ENCODE measurements at regions not wholly inside any gene's neighbourhood (a gene's known extent, or its start where the extent isn't known, plus 50 kb on each side); places are given as distances from the start of the nearest gene placed in this dataset.

- Histone ChIP-seq H3K4me3 (ENCODE audit: control extremely low read depth in 1 of 5, extremely low read depth in 1 of 5, insufficient read depth in 1 of 5, low read depth in 2 of 5, low read length in 4 of 5) (no peak overlapping the region), H3K9me3 (ENCODE audit: control extremely low read depth in 1 of 3, control insufficient read depth in 2 of 3, insufficient read depth in 1 of 3, low read length in 2 of 3) (peaks cover 0 to 6% (median 0%) of the 10 kb centered on the region in 3 donors), H3K4me2 (replicated peaks; ENCODE audit: low read depth, low read length, poor library complexity, severe bottlenecking) (no peak overlapping the region), H3K79me2 (ENCODE audit: control insufficient read depth, insufficient read depth, low read length) (no peaks in the 10 kb centered on the region), H3K36me3 (replicated peaks in 1 of 2; ENCODE audit: control extremely low read depth in 1 of 2, control insufficient read depth in 1 of 2, extremely low read depth in 1 of 2, insufficient read depth in 2 of 2, low read length in 1 of 2) (no peaks in the 10 kb centered on the region), H3K4me1 (ENCODE audit: control insufficient read depth in 2 of 2, insufficient read depth in 2 of 2, low read length in 2 of 2) (no peaks in the 10 kb centered on the region), H3K9ac (ENCODE audit: low read length) (no peak overlapping the region), H2AFZ (ENCODE audit: insufficient read depth, low read depth, low read length, poor library complexity, severe bottlenecking) (no peak overlapping the region), H4K20me1 (ENCODE audit: control insufficient read depth, insufficient read depth, low read length, poor library complexity, severe bottlenecking) (no peaks in the 10 kb centered on the region), H3K27me3 (replicated peaks in 1 of 4; ENCODE audit: control extremely low read depth in 1 of 4, control insufficient read depth in 3 of 4, insufficient read depth in 4 of 4, low read length in 3 of 4) (peaks cover 0 to 11% (median 5%) of the 10 kb centered on the region in 4 experiments), H3K27ac (ENCODE audit: low read length in 2 of 2) (no peak overlapping the region)
- ChIA-PET CTCF (no interaction called here), POLR2A (no interaction called here)
- H3K4me3 Mint-ChIP-seq, result no peak overlapping the region
- H3K9me3 Mint-ChIP-seq (ENCODE audit: insufficient read depth), result peaks cover 2% of the 10 kb centered on the region
- 85% methylated on average over 2 of the region's 5 CpGs for WGBS (ENCODE audit: insufficient coverage)
- intact Hi-C loops (cut with micrococcal nuclease), result no loop called here
- ATAC-seq (ENCODE audit: low read depth) (no peak), DNase-seq (no peak)
- H3K4me1 Mint-ChIP-seq, result no peaks in the 10 kb centered on the region
- no peak overlapping the region for H3K27ac Mint-ChIP-seq
- TF ChIP-seq, protein P1, sequence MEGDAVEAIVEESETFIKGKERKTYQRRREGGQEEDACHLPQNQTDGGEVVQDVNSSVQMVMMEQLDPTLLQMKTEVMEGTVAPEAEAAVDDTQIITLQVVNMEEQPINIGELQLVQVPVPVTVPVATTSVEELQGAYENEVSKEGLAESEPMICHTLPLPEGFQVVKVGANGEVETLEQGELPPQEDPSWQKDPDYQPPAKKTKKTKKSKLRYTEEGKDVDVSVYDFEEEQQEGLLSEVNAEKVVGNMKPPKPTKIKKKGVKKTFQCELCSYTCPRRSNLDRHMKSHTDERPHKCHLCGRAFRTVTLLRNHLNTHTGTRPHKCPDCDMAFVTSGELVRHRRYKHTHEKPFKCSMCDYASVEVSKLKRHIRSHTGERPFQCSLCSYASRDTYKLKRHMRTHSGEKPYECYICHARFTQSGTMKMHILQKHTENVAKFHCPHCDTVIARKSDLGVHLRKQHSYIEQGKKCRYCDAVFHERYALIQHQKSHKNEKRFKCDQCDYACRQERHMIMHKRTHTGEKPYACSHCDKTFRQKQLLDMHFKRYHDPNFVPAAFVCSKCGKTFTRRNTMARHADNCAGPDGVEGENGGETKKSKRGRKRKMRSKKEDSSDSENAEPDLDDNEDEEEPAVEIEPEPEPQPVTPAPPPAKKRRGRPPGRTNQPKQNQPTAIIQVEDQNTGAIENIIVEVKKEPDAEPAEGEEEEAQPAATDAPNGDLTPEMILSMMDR (IDR thresholded peaks at IDR 0.05), result no peak
- no peak for TF ChIP-seq EZH2 (IDR thresholded peaks at IDR 0.05; ENCODE audit: borderline replicate concordance, insufficient read depth, low read depth, low read length, poor library complexity, severe bottlenecking)
- H3K27me3 Mint-ChIP-seq, result peaks cover 55% of the 10 kb centered on the region
Measured at GRCh38 chr11:10386361-10386760, 68.7 kb upstream of the AMPD3 start.

- Histone ChIP-seq H4K20me1 (ENCODE audit: control insufficient read depth, insufficient read depth, low read length, poor library complexity, severe bottlenecking) (no peaks in the 10 kb centered on the region), H3K27me3 (replicated peaks in 1 of 4; ENCODE audit: control extremely low read depth in 1 of 4, control insufficient read depth in 3 of 4, insufficient read depth in 4 of 4, low read length in 3 of 4) (peaks cover 0 to 11% (median 5%) of the 10 kb centered on the region in 4 experiments), H3K4me2 (replicated peaks; ENCODE audit: low read depth, low read length, poor library complexity, severe bottlenecking) (no peak overlapping the region), H3K4me3 (ENCODE audit: control extremely low read depth in 1 of 5, extremely low read depth in 1 of 5, insufficient read depth in 1 of 5, low read depth in 2 of 5, low read length in 4 of 5) (no peak overlapping the region), H3K4me1 (ENCODE audit: control insufficient read depth in 2 of 2, insufficient read depth in 2 of 2, low read length in 2 of 2) (no peaks in the 10 kb centered on the region), H2AFZ (ENCODE audit: insufficient read depth, low read depth, low read length, poor library complexity, severe bottlenecking) (no peak overlapping the region), H3K79me2 (ENCODE audit: control insufficient read depth, insufficient read depth, low read length) (no peaks in the 10 kb centered on the region), H3K27ac (ENCODE audit: low read length in 2 of 2) (no peak overlapping the region), H3K9ac (ENCODE audit: low read length) (no peak overlapping the region), H3K9me3 (ENCODE audit: control extremely low read depth in 1 of 3, control insufficient read depth in 2 of 3, insufficient read depth in 1 of 3, low read length in 2 of 3) (peaks cover 0 to 6% (median 0%) of the 10 kb centered on the region in 3 donors), H3K36me3 (replicated peaks in 1 of 2; ENCODE audit: control extremely low read depth in 1 of 2, control insufficient read depth in 1 of 2, extremely low read depth in 1 of 2, insufficient read depth in 2 of 2, low read length in 1 of 2) (no peaks in the 10 kb centered on the region)
- DNase-seq, result no peak
- Mint-ChIP-seq H3K4me1 (no peaks in the 10 kb centered on the region), H3K4me3 (no peak overlapping the region), H3K27me3 (peaks cover 51% of the 10 kb centered on the region), H3K9me3 (ENCODE audit: insufficient read depth) (peaks cover 2% of the 10 kb centered on the region), H3K27ac (no peak overlapping the region)
- ChIA-PET CTCF (no interaction called here), POLR2A (no interaction called here)
- ATAC-seq (ENCODE audit: low read depth), result no peak
- 100% methylated on average over 2 of the region's 6 CpGs for WGBS (ENCODE audit: insufficient coverage)
- TF ChIP-seq, protein P1 (IDR thresholded peaks at IDR 0.05), result no peak
- TF ChIP-seq EZH2 (IDR thresholded peaks at IDR 0.05; ENCODE audit: borderline replicate concordance, insufficient read depth, low read depth, low read length, poor library complexity, severe bottlenecking), result no peak
- intact Hi-C loops (cut with micrococcal nuclease), result no loop called here
Measured at GRCh38 chr11:10386861-10387205, 68.2 kb upstream of the AMPD3 start.

Measured in B cell (primary cell).